ENCODE measurements at regions not wholly inside any gene's neighbourhood (a gene's known extent, or its start where the extent isn't known, plus 50 kb on each side); places are given as distances from the start of the nearest gene placed in this dataset.

DNA sequence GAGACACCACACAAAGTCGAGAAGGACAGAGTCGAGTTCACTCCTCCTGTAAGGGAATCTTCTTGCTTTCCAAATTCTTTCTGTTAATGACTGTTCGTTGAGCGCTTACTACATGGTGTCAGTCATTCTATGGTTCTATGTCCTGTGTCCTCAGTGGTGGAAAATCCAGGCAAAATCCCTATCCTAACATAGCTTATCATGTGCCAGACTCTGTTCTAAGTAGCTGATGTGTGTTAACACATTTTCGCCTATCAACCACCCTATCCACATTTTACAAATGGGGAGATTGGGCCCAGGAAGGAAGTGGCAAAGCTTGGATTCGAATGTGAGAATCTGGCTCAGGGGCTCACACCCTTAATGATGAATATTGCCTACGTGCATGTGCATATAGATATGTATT, 280.1 kb downstream of the GATA3 start:
- TF ChIP-seq, protein P1, sequence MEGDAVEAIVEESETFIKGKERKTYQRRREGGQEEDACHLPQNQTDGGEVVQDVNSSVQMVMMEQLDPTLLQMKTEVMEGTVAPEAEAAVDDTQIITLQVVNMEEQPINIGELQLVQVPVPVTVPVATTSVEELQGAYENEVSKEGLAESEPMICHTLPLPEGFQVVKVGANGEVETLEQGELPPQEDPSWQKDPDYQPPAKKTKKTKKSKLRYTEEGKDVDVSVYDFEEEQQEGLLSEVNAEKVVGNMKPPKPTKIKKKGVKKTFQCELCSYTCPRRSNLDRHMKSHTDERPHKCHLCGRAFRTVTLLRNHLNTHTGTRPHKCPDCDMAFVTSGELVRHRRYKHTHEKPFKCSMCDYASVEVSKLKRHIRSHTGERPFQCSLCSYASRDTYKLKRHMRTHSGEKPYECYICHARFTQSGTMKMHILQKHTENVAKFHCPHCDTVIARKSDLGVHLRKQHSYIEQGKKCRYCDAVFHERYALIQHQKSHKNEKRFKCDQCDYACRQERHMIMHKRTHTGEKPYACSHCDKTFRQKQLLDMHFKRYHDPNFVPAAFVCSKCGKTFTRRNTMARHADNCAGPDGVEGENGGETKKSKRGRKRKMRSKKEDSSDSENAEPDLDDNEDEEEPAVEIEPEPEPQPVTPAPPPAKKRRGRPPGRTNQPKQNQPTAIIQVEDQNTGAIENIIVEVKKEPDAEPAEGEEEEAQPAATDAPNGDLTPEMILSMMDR (IDR thresholded peaks at IDR 0.05; ENCODE audit: low read depth, low read length, poor library complexity, severe bottlenecking) = no peak
- no peak for TF ChIP-seq EZH2phosphoT487 (IDR thresholded peaks at IDR 0.05; ENCODE audit: borderline replicate concordance, low read length)

All from DOHH2 (cell line).